IPS DF 6.9 (cell line): ENCODE measurements at regions not wholly inside any gene's neighbourhood (a gene's known extent, or its start where the extent isn't known, plus 50 kb on each side); places are given as distances from the start of the nearest gene placed in this dataset.

Source experiments
- DNase-seq: peaks from one replicate; pipeline ENCODE4 v3.0.0-alpha.2; 2013; ENCODE audit warnings: low read depth, low spot score
- H3K27ac ChIP-seq: one replicate; pipeline ENCODE4 v1.5.1; 2013; ENCODE audit warnings: low read length, control low read depth
- H3K27me3 ChIP-seq: 2 replicates; pipeline ENCODE4 v1.6.1; 2013; ENCODE audit warnings: mild to moderate bottlenecking, low read length; ENCODE audit not compliant: control insufficient read depth, insufficient read depth
- H3K36me3 ChIP-seq: 2 replicates; pipeline ENCODE4 v1.6.1; 2013; ENCODE audit warnings: low read length; ENCODE audit not compliant: control insufficient read depth, insufficient read depth
- H3K4me1 ChIP-seq: 2 replicates; pipeline ENCODE4 v1.6.1; 2013; ENCODE audit warnings: low read length; ENCODE audit not compliant: control insufficient read depth, insufficient read depth
- H3K4me3 ChIP-seq: 2 replicates; pipeline ENCODE4 v1.5.1; 2013; ENCODE audit warnings: mild to moderate bottlenecking, low read length
- H3K9me3 ChIP-seq: 2 replicates; pipeline ENCODE4 v1.6.1; 2013; ENCODE audit warnings: low read length, inconsistent platforms; ENCODE audit not compliant: control insufficient read depth, insufficient read depth
- WGBS: extraction: QIAGEN DNeasy Blood & Tissue Kit; methylation state at CpG from one replicate; pipeline ENCODE4 v1.1.7; 2013; ENCODE audit warnings: mixed read lengths, missing lambda C conversion rate; ENCODE audit not compliant: insufficient read length, insufficient coverage; 5-methylcytosine and 5-hydroxymethylcytosine counted together

DNA sequence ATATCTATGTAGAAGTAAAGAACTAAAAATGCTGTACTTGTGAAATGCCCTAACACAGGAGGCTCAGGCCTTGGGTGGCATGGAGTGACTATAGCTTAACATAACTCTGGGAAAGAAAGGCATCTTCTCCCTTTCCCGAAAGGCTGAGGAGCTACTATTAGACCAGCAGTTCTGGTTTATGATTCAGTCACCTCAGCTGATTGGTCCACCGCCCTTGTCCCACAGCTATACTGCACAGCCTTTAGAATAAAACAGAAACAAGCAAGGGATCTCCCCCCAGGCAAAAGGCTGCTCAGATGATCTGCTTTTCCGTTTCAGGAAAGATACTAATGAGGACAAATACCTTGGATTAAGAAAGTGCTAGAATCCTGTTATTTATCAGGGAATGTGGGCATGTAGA is 171.3 kb downstream of the SNCA start:
- Histone ChIP-seq H3K9me3 (no peaks in the 10 kb centered on the region), H3K4me3 (no peak overlapping the region), H3K36me3 (no peaks in the 10 kb centered on the region), H3K27ac (no peak overlapping the region), H3K4me1 (no peaks in the 10 kb centered on the region), H3K27me3 (no peaks in the 10 kb centered on the region)
- no peak for DNase-seq
- WGBS: no CpG with 5 or more reads among the region's 3 CpGs

DNA sequence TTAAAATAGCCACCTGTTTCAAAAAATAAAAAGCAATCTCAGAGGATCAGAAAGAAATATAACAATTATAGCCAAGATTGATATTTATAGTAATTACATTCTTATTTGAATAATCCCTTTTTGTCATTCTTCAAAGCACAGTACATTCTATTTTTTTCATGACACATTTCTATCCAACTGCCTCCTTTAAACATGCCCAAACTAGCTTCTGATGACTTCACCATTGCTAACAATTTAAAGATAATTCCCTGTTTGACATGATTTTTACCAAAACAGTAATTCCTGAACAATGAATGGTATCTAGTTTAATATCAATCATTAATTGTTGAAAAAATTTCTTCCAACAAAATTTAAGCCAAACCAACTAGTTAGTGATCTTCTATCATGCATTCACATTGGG is 172.4 kb downstream of the SNCA start:
- Histone ChIP-seq H3K27ac (no peak overlapping the region), H3K36me3 (no peaks in the 10 kb centered on the region), H3K9me3 (no peaks in the 10 kb centered on the region), H3K27me3 (no peaks in the 10 kb centered on the region), H3K4me1 (no peaks in the 10 kb centered on the region), H3K4me3 (no peak overlapping the region)
- DNase-seq: no peak

DNA sequence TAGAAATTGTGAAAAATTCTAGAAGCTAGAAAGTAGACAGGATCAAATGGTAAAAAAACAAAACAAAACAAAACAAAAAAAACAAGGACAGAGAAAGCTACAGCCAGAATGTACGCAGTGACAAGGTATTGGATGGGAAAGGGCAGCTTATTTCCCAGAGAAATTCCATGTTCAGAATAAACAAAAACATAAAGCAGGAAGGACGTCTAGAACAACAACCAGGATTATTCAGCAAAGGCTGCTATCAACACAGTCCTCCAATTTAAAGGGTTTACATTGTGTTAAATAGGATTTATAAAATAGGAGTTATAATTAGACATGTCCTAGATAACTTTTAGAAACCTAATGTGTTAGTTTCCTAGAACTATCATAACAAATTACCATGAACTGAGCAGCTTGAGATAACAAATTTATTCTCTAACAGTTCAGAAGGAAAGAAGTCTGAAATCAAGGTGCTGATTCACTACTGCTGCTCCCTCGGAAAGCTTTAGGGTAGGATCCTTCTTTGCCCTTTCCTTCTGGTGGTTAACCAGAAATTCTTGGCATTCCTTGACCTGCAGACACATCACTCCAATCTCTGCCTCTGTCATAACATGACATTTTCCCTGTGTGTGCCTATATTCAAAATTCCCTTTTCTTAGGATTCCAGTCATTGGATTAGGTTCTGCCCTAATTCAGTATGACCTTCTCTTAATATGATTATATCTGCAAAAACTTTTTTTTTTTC is 175.6 kb downstream of the SNCA start:
- H3K9me3 ChIP-seq: no peaks in the 10 kb centered on the region
- DNase-seq: no peak
- no peaks in the 10 kb centered on the region for H3K36me3 ChIP-seq
- no peaks in the 10 kb centered on the region for H3K4me1 ChIP-seq
- no CpG with 5 or more reads among the region's 3 CpGs for WGBS
- no peaks in the 10 kb centered on the region for H3K27me3 ChIP-seq
- no peak overlapping the region for H3K4me3 ChIP-seq
- no peak overlapping the region for H3K27ac ChIP-seq

DNA sequence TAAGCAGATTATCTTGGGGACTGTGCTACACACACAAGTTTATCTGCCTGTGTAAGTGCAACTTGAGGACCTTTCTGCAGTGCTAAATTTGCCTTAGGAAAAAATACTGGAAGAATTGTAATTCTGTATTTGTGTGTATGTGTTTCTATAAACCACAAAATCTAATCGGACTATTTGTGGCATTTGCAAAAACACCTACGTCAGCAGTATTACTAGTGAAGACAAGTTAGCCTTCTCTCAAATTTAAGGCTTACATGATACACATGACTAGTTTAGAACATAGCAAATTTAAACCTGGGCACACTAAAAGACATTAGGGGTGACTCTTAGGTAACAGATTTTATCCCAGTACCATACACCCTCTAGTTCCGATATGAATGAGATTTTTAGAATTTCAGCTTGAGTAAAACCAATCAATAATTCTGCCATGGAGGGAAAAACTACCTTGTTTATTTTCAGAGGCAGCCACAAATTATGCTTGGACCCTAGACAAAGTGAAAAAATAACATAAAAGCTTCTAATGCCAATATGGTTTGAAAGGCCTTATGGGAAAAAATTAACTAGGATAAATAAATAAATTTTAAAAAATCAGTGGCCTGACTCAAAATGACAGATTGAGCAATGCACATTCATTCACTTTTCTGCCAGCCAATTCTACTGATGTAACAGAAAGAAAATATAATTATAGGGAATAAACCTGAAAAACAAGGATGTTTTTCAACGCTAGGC is 176.4 kb downstream of the SNCA start:
- no peaks in the 10 kb centered on the region for H3K4me1 ChIP-seq
- H3K9me3 ChIP-seq: no peaks in the 10 kb centered on the region
- H3K27ac ChIP-seq: no peak overlapping the region
- DNase-seq: no peak
- WGBS: no CpG with 5 or more reads among the region's 4 CpGs
- no peak overlapping the region for H3K4me3 ChIP-seq
- no peaks in the 10 kb centered on the region for H3K36me3 ChIP-seq
- H3K27me3 ChIP-seq: no peaks in the 10 kb centered on the region

DNA sequence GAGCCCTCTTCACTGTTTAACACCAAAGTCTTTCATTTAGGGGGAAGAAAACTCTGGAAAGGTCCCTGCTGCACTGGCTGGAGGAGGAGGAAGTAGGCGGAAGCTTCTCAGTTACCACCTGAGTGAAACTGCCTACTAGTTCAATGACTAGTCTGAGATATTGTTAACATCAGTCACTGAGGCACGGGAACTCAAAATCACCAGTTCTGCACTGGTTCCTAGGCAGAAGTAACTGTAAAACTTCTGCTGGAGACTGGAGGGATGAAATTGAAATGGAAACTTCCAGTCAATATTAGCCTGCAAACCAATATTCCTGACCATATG is 178.3 kb downstream of the SNCA start:
- Histone ChIP-seq H3K36me3 (no peaks in the 10 kb centered on the region), H3K4me1 (no peaks in the 10 kb centered on the region), H3K9me3 (no peaks in the 10 kb centered on the region), H3K27me3 (no peaks in the 10 kb centered on the region), H3K27ac (no peak overlapping the region), H3K4me3 (no peak overlapping the region)
- no peak for DNase-seq
- no CpG with 5 or more reads among the region's 2 CpGs for WGBS

DNA sequence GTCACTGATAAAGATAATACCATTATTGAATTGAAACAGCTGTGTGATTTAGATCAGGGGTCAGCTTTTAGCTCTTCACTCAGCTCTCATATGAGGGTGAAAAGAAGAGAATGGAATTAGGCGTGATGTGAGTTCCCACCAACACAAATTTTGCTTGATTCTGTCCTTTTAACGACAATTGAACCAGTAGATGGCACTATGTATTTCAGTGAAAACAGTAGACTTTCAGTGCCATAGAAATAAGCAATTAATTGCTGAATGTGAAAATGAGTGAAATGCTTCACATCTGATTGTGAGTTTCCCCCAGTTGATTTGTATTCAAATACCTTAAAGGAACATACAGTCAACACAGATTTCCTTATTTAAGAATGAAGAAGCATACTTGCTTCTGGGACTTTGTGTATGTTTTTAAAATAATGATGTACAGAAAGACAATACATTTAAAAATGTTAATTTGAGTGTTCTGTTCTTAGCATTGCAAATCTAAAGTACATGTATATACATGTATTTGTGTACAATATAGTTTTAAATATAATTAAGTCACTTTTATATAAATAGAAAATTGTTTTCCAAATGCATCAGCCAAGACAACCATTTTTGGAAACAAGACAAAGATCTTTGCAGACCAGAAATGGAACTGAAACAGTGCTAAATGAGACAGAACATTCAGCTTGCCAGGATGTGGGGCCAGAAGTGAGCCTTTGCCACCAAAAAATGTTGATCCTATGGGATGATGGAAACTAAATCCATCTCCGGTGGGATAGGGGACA is 178.8 kb downstream of the SNCA start:
- no peak for DNase-seq
- Histone ChIP-seq H3K4me3 (no peak overlapping the region), H3K27ac (no peak overlapping the region), H3K27me3 (no peaks in the 10 kb centered on the region), H3K4me1 (no peaks in the 10 kb centered on the region), H3K36me3 (no peaks in the 10 kb centered on the region), H3K9me3 (no peaks in the 10 kb centered on the region)
- no CpG with 5 or more reads among the region's 3 CpGs for WGBS

DNA sequence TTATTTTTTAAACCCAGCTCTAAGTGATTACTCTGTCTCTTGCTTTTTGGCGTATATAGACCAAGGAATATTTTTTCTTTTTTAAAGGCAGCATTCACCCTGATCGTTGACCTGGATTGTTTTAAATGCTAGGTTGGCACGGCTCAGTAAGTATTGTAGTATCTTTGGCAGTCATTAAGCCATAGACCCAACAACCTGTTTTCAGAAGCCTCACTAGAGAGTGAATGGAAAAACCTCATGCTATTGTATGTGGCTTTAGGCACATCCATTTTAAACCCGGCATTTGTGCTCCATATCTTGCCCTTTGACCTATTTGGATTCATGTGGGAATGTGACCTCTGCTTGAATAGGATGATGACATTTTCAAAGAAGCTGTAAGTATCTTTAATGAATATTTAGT is 183.9 kb downstream of the SNCA start:
- Histone ChIP-seq H3K4me1 (no peaks in the 10 kb centered on the region), H3K9me3 (no peaks in the 10 kb centered on the region), H3K27me3 (no peaks in the 10 kb centered on the region), H3K27ac (no peak overlapping the region), H3K36me3 (no peaks in the 10 kb centered on the region), H3K4me3 (no peak overlapping the region)
- WGBS: no CpG with 5 or more reads among the region's 4 CpGs
- DNase-seq: no peak

DNA sequence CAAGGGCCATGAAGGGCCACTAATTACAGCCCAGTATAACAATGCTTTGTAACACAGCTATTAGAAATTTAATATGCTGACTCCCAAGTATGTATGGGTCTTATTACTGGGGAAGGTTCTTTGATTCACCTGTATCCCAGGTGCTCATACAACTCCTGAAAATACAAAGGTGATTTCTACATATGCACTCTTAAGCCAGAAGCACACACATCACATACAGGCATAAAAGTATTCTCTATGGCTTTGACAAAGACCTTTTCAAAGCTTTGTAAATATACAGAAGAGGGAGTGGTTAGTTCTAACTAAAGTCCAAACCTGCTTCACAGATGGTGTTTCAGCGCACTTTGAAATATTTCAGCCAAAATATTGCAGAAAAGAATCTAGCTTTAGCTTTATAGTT is 191.5 kb downstream of the SNCA start:
- H3K9me3 ChIP-seq: no peaks in the 10 kb centered on the region
- H3K27ac ChIP-seq: no peak overlapping the region
- no peaks in the 10 kb centered on the region for H3K27me3 ChIP-seq
- H3K4me1 ChIP-seq: no peaks in the 10 kb centered on the region
- H3K36me3 ChIP-seq: no peaks in the 10 kb centered on the region
- no peak for DNase-seq
- WGBS: no CpG with 5 or more reads among the region's 1 CpG
- H3K4me3 ChIP-seq: no peak overlapping the region

DNA sequence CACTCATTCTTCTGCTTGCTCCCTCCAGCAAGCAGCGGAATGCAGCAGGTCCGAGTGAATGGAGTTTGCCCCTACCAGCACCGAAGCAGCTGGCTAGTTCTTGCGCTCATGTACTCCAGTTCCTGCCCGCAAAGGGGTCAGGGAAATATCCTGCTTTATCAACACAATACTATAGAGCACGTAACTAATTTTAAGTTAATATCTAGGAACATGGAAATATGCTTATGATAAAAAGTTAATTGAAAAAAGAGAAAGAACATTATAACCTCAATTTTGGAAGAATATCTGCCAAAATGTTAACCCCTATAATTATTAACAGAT is 195.6 kb downstream of the SNCA start:
- no peak for DNase-seq
- Histone ChIP-seq H3K27me3 (no peaks in the 10 kb centered on the region), H3K27ac (no peak overlapping the region), H3K4me3 (no peak overlapping the region), H3K4me1 (no peaks in the 10 kb centered on the region), H3K9me3 (no peaks in the 10 kb centered on the region), H3K36me3 (no peaks in the 10 kb centered on the region)
- no CpG with 5 or more reads among the region's 6 CpGs for WGBS

DNA sequence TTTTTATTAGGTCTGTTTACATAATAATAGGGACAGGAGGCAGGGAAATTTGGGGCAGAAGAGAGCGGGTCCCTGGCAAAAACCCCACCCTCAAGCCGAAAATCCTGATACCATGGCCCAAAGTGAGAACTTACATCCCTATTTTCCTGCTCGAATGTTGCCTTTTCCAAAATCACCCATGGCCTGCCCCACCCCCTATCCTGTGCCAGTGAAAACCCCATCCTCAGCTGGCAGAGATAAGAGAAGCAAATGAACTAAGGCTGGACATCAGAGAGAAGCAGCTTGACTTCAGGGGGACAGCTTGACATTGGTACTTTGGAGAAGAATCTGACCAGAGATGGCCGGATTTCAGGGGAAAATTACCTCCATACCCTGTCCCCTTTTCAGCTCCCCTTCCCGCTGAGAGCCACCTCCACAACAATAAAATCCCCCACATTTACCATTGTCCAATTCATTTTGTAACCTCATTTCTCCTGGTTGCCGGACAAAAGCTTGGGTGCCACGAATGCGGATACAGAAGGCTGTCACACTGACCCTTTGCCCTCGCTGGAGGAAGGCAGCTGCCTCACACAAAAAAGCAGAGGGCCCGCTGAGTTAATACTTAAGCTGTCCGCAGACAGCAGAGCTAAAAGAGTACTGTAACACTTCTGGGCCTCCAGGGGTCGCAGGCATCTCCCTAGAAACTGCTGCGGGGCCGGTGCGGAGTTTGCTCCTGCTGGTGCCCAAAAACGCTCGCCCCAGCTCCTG is 196.2 kb downstream of the SNCA start:
- no peaks in the 10 kb centered on the region for H3K9me3 ChIP-seq
- no peak overlapping the region for H3K27ac ChIP-seq
- H3K36me3 ChIP-seq: no peaks in the 10 kb centered on the region
- H3K27me3 ChIP-seq: no peaks in the 10 kb centered on the region
- H3K4me1 ChIP-seq: no peaks in the 10 kb centered on the region
- H3K4me3 ChIP-seq: no peak overlapping the region
- no CpG with 5 or more reads among the region's 17 CpGs for WGBS
- DNase-seq: peak; percentile 74
